HEK293T (cell line): ENCODE measurements at regions not wholly inside any gene's neighbourhood (a gene's known extent, or its start where the extent isn't known, plus 50 kb on each side); places are given as distances from the start of the nearest gene placed in this dataset.

Source experiments
- CTCF ChIA-PET: fragments of 350-600 bp; formaldehyde crosslinking; extraction: SDS; loops from one replicate; lab custom pipeline; 2021; ENCODE audit warnings: antibody characterized with exemption, inconsistent platforms; lab: Yijun Ruan, JAX
- POLR2A ChIA-PET: fragments of 350-600 bp; formaldehyde crosslinking; extraction: SDS; loops from one replicate; lab custom pipeline; 2020; ENCODE audit warnings: antibody characterized with exemption, inconsistent platforms; lab: Yijun Ruan, JAX
- DNase-seq: peaks from one replicate; pipeline ENCODE4 v3.0.0; 2012; ENCODE audit warnings: mixed read lengths; ENCODE audit errors: extremely low spot score
- ARNT ChIP-seq: fragments of 450-650 bp; IDR thresholded peaks from 2 replicates; pipeline ENCODE4 v1.6.1; 2017; ENCODE audit warnings: mild to moderate bottlenecking
- BHLHE40 ChIP-seq: fragments of 450-650 bp; IDR thresholded peaks from 2 replicates; pipeline ENCODE4 v1.6.1; 2016; ENCODE audit warnings: mild to moderate bottlenecking, moderate library complexity, borderline replicate concordance
- CTBP1 ChIP-seq: fragments of 450-650 bp; IDR thresholded peaks from 2 replicates; pipeline ENCODE4 v1.6.1; 2016; ENCODE audit warnings: borderline replicate concordance
- ELF4 ChIP-seq: fragments of 450-650 bp; IDR thresholded peaks from 2 replicates; pipeline ENCODE4 v1.6.1; 2017; ENCODE audit warnings: antibody characterized with exemption
- FOXA1 ChIP-seq: fragments of 450-650 bp; IDR thresholded peaks from 2 replicates; pipeline ENCODE4 v1.6.1; 2016; ENCODE audit warnings: mild to moderate bottlenecking
- FOXK2 ChIP-seq: fragments of 450-650 bp; IDR thresholded peaks from 2 replicates; pipeline ENCODE4 v1.6.1; 2016; ENCODE audit warnings: mild to moderate bottlenecking
- FOXM1 ChIP-seq: fragments of 450-650 bp; IDR thresholded peaks from 2 replicates; pipeline ENCODE4 v1.6.1; 2017; ENCODE audit warnings: mild to moderate bottlenecking, borderline replicate concordance
- HDGF ChIP-seq: fragments of 450-650 bp; IDR thresholded peaks from 2 replicates; pipeline ENCODE4 v1.6.1; 2017; ENCODE audit warnings: antibody characterized with exemption, borderline replicate concordance
- L3MBTL2 ChIP-seq: fragments of 450-650 bp; conservative IDR thresholded peaks from 2 replicates; pipeline ENCODE4 v1.6.1; 2016; ENCODE audit warnings: mild to moderate bottlenecking
- LEF1 ChIP-seq: fragments of 450-650 bp; IDR thresholded peaks from 2 replicates; pipeline ENCODE4 v1.6.1; 2017; ENCODE audit warnings: mild to moderate bottlenecking, borderline replicate concordance
- NFRKB ChIP-seq: fragments of 450-650 bp; IDR thresholded peaks from 2 replicates; pipeline ENCODE4 v1.6.1; 2016; ENCODE audit warnings: mild to moderate bottlenecking, moderate library complexity
- PKNOX1 ChIP-seq: fragments of 450-650 bp; IDR thresholded peaks from 2 replicates; pipeline ENCODE4 v1.6.1; 2016
- SP1 ChIP-seq: fragments of 450-650 bp; IDR thresholded peaks from 2 replicates; pipeline ENCODE4 v1.6.1; 2017
- SUZ12 ChIP-seq: fragments of 450-650 bp; IDR thresholded peaks from 2 replicates; pipeline ENCODE4 v1.6.1; 2016; ENCODE audit warnings: mild to moderate bottlenecking
- TARDBP ChIP-seq: fragments of 450-650 bp; IDR thresholded peaks from 2 replicates; pipeline ENCODE4 v1.6.1; 2016
- ZNF384 ChIP-seq: fragments of 450-650 bp; IDR thresholded peaks from 2 replicates; pipeline ENCODE4 v1.6.1; 2016

- CTCF ChIA-PET: no interaction called here
- POLR2A ChIA-PET: no interaction called here
- no peak for DNase-seq
- TF ChIP-seq SP1 (no peak), TARDBP (no peak), FOXM1 (no peak), ELF4 (no peak), LEF1 (no peak), ZNF384 (no peak), PKNOX1 (no peak), L3MBTL2 (no peak), NFRKB (no peak), FOXA1 (no peak), FOXK2 (no peak), HDGF (no peak), SUZ12 (no peak), BHLHE40 (no peak), CTBP1 (no peak), ARNT (no peak)
These were observed 165.0 kb downstream of the ICE1 start for GRCh38 chr5:5587474-5587873.

GRCh38 chr5:5586721-5587120, 164.2 kb downstream of the ICE1 start:
- DNase-seq: no peak
- TF ChIP-seq FOXK2: no peak
- TF ChIP-seq FOXM1: no peak
- TF ChIP-seq BHLHE40: no peak
- no peak for TF ChIP-seq ELF4
- TF ChIP-seq TARDBP: no peak
- no peak for TF ChIP-seq SP1
- no peak for TF ChIP-seq HDGF
- TF ChIP-seq NFRKB: no peak
- no peak for TF ChIP-seq CTBP1
- TF ChIP-seq L3MBTL2: no peak
- no peak for TF ChIP-seq PKNOX1
- TF ChIP-seq LEF1: no peak
- no peak for TF ChIP-seq FOXA1
- no peak for TF ChIP-seq SUZ12
- no peak for TF ChIP-seq ARNT
- TF ChIP-seq ZNF384: no peak
- ChIA-PET CTCF (no interaction called here), POLR2A (no interaction called here)

GRCh38 chr5:5585751-5586341, 163.4 kb downstream of the ICE1 start:
- TF ChIP-seq ARNT (no peak), FOXK2 (no peak), ELF4 (no peak), SUZ12 (no peak), FOXA1 (no peak), CTBP1 (no peak), LEF1 (no peak), FOXM1 (no peak), SP1 (no peak), L3MBTL2 (no peak), ZNF384 (no peak), NFRKB (no peak), BHLHE40 (no peak), TARDBP (no peak), HDGF (no peak), PKNOX1 (no peak)
- ChIA-PET CTCF (no interaction called here), POLR2A (no interaction called here)
- no peak for DNase-seq

- TF ChIP-seq FOXK2: no peak
- no peak for TF ChIP-seq LEF1
- no peak for TF ChIP-seq ELF4
- no peak for TF ChIP-seq SUZ12
- no peak for TF ChIP-seq PKNOX1
- no peak for TF ChIP-seq L3MBTL2
- TF ChIP-seq BHLHE40: no peak
- TF ChIP-seq NFRKB: no peak
- no peak for TF ChIP-seq HDGF
- TF ChIP-seq ZNF384: no peak
- no peak for TF ChIP-seq ARNT
- TF ChIP-seq FOXM1: no peak
- TF ChIP-seq SP1: no peak
- TF ChIP-seq FOXA1: no peak
- TF ChIP-seq TARDBP: no peak
- TF ChIP-seq CTBP1: no peak
- CTCF ChIA-PET: no interaction called here
- DNase-seq: no peak
- POLR2A ChIA-PET: no interaction called here
These were observed 162.3 kb downstream of the ICE1 start for GRCh38 chr5:5584751-5585150.

- DNase-seq: no peak
- no peak for TF ChIP-seq TARDBP
- TF ChIP-seq SUZ12: no peak
- no peak for TF ChIP-seq L3MBTL2
- TF ChIP-seq FOXM1: no peak
- TF ChIP-seq HDGF: no peak
- TF ChIP-seq ELF4: no peak
- no peak for TF ChIP-seq FOXK2
- no peak for TF ChIP-seq LEF1
- no peak for TF ChIP-seq BHLHE40
- TF ChIP-seq PKNOX1: no peak
- no peak for TF ChIP-seq ZNF384
- ChIA-PET CTCF (no interaction called here), POLR2A (no interaction called here)
These were observed 161.8 kb downstream of the ICE1 start for GRCh38 chr5:5584236-5584745.
